ENCODE measurements at regions not wholly inside any gene's neighbourhood (a gene's known extent, or its start where the extent isn't known, plus 50 kb on each side); places are given as distances from the start of the nearest gene placed in this dataset.

- no peak for TF ChIP-seq CTCF (IDR thresholded peaks at IDR 0.05; ENCODE audit: insufficient read depth, low read depth, low read length, missing control alignments)
- H3K4me3 ChIP-seq (ENCODE audit: low read length) = no peak overlapping the region
- no peak for DNase-seq (ENCODE audit: low read depth)
Measured at GRCh38 chr3:28800203-28800602, 451.6 kb upstream of the AZI2 start.

- no peak overlapping the region for H3K4me3 ChIP-seq (ENCODE audit: low read length)
- DNase-seq (ENCODE audit: low read depth) = no peak
- no peak for TF ChIP-seq CTCF (IDR thresholded peaks at IDR 0.05; ENCODE audit: insufficient read depth, low read depth, low read length, missing control alignments)
Measured at GRCh38 chr3:28808068-28808467, 459.4 kb upstream of the AZI2 start.

GRCh38 chr3:28816017-28816416 is 464.9 kb upstream of the RBMS3 start:
- no peak overlapping the region for H3K4me3 ChIP-seq (ENCODE audit: low read length)
- peak; percentile 21 for DNase-seq (ENCODE audit: low read depth)
- no peak for TF ChIP-seq CTCF (IDR thresholded peaks at IDR 0.05; ENCODE audit: insufficient read depth, low read depth, low read length, missing control alignments)

GRCh38 chr3:28824316-28824715 is 456.6 kb upstream of the RBMS3 start:
- no peak for TF ChIP-seq CTCF (IDR thresholded peaks at IDR 0.05; ENCODE audit: insufficient read depth, low read depth, low read length, missing control alignments)
- no peak for DNase-seq (ENCODE audit: low read depth)
- H3K4me3 ChIP-seq (ENCODE audit: low read length) = no peak overlapping the region

- H3K4me3 ChIP-seq (ENCODE audit: low read length) = no peak overlapping the region
- TF ChIP-seq CTCF (IDR thresholded peaks at IDR 0.05; ENCODE audit: insufficient read depth, low read depth, low read length, missing control alignments) = no peak
- DNase-seq (ENCODE audit: low read depth) = no peak
Measured at GRCh38 chr3:28826840-28827239, 454.0 kb upstream of the RBMS3 start.

DNA sequence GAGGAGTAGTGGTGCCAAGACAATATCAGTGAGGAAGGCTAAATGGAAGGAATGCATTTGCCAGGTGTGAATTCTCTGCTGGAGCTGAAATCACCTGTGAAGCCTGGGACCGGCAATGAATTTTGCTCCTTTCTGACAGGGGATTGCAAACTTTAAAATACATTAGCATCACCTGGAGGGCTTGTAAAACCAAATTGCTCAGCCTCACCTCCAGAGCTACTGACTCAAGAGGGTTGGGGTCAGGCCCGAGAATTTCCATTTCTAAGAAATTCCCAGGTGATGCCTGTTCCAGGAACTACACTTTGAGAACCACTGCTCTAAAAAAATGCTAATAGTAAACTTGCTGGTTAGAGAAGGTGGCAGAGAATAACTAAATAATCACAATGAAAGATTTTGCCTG is 445.6 kb upstream of the RBMS3 start:
- DNase-seq (ENCODE audit: low read depth) = no peak
- no peak overlapping the region for H3K4me3 ChIP-seq (ENCODE audit: low read length)
- TF ChIP-seq CTCF (IDR thresholded peaks at IDR 0.05; ENCODE audit: insufficient read depth, low read depth, low read length, missing control alignments) = no peak

GRCh38 chr3:28835751-28836150 is 445.1 kb upstream of the RBMS3 start:
- peak; percentile 55 for DNase-seq (ENCODE audit: low read depth)
- no peak overlapping the region for H3K4me3 ChIP-seq (ENCODE audit: low read length)
- no peak for TF ChIP-seq CTCF (IDR thresholded peaks at IDR 0.05; ENCODE audit: insufficient read depth, low read depth, low read length, missing control alignments)

Measured in epithelial cell of esophagus (primary cell).